HCT116 (cell line): ENCODE measurements at regions not wholly inside any gene's neighbourhood (a gene's known extent, or its start where the extent isn't known, plus 50 kb on each side); places are given as distances from the start of the nearest gene placed in this dataset.
"Not testable (repeated sequence)": the region's sequence is repeated elsewhere in the genome, so short reads cannot be mapped to it uniquely, and the experiment has no call there.

ENCODE experiments used
- CEBPB ChIP-seq: IDR thresholded peaks from 2 replicates; pipeline ENCODE4 v1.6.1; 2012; ENCODE audit warnings: low read depth
- CTCF ChIP-seq, 3 experiments: fragments of 200-600 bp in 1 of 3; sonication (generic) in 1 of 3; IDR thresholded peaks in 2 of 3; conservative IDR thresholded peaks in 1 of 3; 2 replicates each; pipeline ENCODE4 v1.5.1; 2012 to 2017; ENCODE audit warnings: low read depth in 2 of 3, low read length in 2 of 3, antibody characterized with exemption in 1 of 3, borderline replicate concordance in 1 of 3, control low read depth in 1 of 3, mild to moderate bottlenecking in 1 of 3, mixed read lengths in 1 of 3, mixed run types in 1 of 3, moderate library complexity in 1 of 3; ENCODE audit not compliant: insufficient read depth in 1 of 3
- EZH2phosphoT487 ChIP-seq: fragments of 200-600 bp; IDR thresholded peaks from 2 replicates; pipeline ENCODE4 v1.6.1; 2018; ENCODE audit warnings: antibody characterized with exemption, borderline replicate concordance
- POLR2AphosphoS5 ChIP-seq: IDR thresholded peaks from 2 replicates; pipeline ENCODE4 v1.6.1; 2011; ENCODE audit warnings: mild to moderate bottlenecking, low read depth, low read length, moderate library complexity
- RAD21 ChIP-seq: IDR thresholded peaks from 2 replicates; pipeline ENCODE4 v1.6.1; 2012; ENCODE audit warnings: low read depth, mild to moderate bottlenecking
- ZFX ChIP-seq: fragments of 450-650 bp; IDR thresholded peaks from 2 replicates; pipeline ENCODE4 v1.6.1; 2017

- TF ChIP-seq EZH2phosphoT487; RAD21; POLR2AphosphoS5; CTCF (IDR thresholded peaks at IDR 0.05 in 2 of 3, conservative IDR thresholded peaks at IDR 0.05 in 1 of 3; ENCODE audit: borderline replicate concordance in 1 of 3, insufficient read depth in 1 of 3, low read depth in 2 of 3, low read length in 2 of 3); CEBPB; ZFX: not testable (repeated sequence)
Measured at GRCh38 chr20:26201026-26201425, 504.4 kb upstream of the ZNF337 start.
